ENCODE measurements at regions not wholly inside any gene's neighbourhood (a gene's known extent, or its start where the extent isn't known, plus 50 kb on each side); places are given as distances from the start of the nearest gene placed in this dataset.

GRCh38 chr7:52325237-52325636, 710.2 kb upstream of the POM121L12 start:
- TF ChIP-seq CTCF (IDR thresholded peaks at IDR 0.05; ENCODE audit: insufficient read depth, low read depth, low read length): no peak
- DNase-seq (ENCODE audit: low read depth): no peak

GRCh38 chr7:52323202-52323746, 712.2 kb upstream of the POM121L12 start:
- no peak overlapping the region for H3K4me3 ChIP-seq (ENCODE audit: low read depth, low read length)
- no peak for DNase-seq (ENCODE audit: low read depth)
- TF ChIP-seq CTCF (IDR thresholded peaks at IDR 0.05; ENCODE audit: insufficient read depth, low read depth, low read length): no peak

More at GRCh38 chr7:52325237-52325636, 710.2 kb upstream of the POM121L12 start:
- no peak overlapping the region for H3K4me3 ChIP-seq (ENCODE audit: low read depth, low read length)

GRCh38 chr7:52320610-52321009, 714.8 kb upstream of the POM121L12 start:
- DNase-seq (ENCODE audit: low read depth): no peak

GRCh38 chr7:52317921-52318320, 717.5 kb upstream of the POM121L12 start:
- TF ChIP-seq CTCF (IDR thresholded peaks at IDR 0.05; ENCODE audit: insufficient read depth, low read depth, low read length): no peak
- DNase-seq (ENCODE audit: low read depth): no peak
- H3K4me3 ChIP-seq (ENCODE audit: low read depth, low read length): no peak overlapping the region

More at GRCh38 chr7:52320610-52321009, 714.8 kb upstream of the POM121L12 start:
- no peak for TF ChIP-seq CTCF (IDR thresholded peaks at IDR 0.05; ENCODE audit: insufficient read depth, low read depth, low read length)
- H3K4me3 ChIP-seq (ENCODE audit: low read depth, low read length): no peak overlapping the region

- no peak for DNase-seq (ENCODE audit: low read depth)
- H3K4me3 ChIP-seq (ENCODE audit: low read depth, low read length): no peak overlapping the region
- TF ChIP-seq CTCF (IDR thresholded peaks at IDR 0.05; ENCODE audit: insufficient read depth, low read depth, low read length): no peak
Observed at GRCh38 chr7:52311886-52312285, 723.5 kb upstream of the POM121L12 start.

GRCh38 chr7:52309631-52310030, 725.8 kb upstream of the POM121L12 start:
- DNase-seq (ENCODE audit: low read depth): no peak
- no peak for TF ChIP-seq CTCF (IDR thresholded peaks at IDR 0.05; ENCODE audit: insufficient read depth, low read depth, low read length)
- no peak overlapping the region for H3K4me3 ChIP-seq (ENCODE audit: low read depth, low read length)

Measured in fibroblast of villous mesenchyme (primary cell).